SK-N-SH treated with all-trans-retinoic acid at 6 μM for 48 hours (cell line): ENCODE measurements at regions not wholly inside any gene's neighbourhood (a gene's known extent, or its start where the extent isn't known, plus 50 kb on each side); places are given as distances from the start of the nearest gene placed in this dataset.
"Not testable (repeated sequence)": the region's sequence is repeated elsewhere in the genome, so short reads cannot be mapped to it uniquely, and the experiment has no call there.

Experiments
- ARNTL ChIP-seq: fragments of 450-650 bp; formaldehyde crosslinking; IDR thresholded peaks from 2 replicates; pipeline ENCODE4 v1.5.0; 2020; ENCODE audit warnings: low read depth, mild to moderate bottlenecking, moderate library complexity, borderline replicate concordance
- CREB5 ChIP-seq: fragments of 250-450 bp; sonication (Bioruptor Pico); IDR thresholded peaks from 2 replicates; pipeline ENCODE4 v1.5.1; 2020; ENCODE audit warnings: low read depth, mild to moderate bottlenecking, moderate library complexity
- GLIS3 ChIP-seq: fragments of 250-450 bp; sonication (Bioruptor Pico); IDR thresholded peaks from 2 replicates; pipeline ENCODE4 v1.5.0; 2020; ENCODE audit warnings: mild to moderate bottlenecking, moderate library complexity
- ISL1 ChIP-seq: fragments of 250-450 bp; sonication (Bioruptor Pico); IDR thresholded peaks from 2 replicates; pipeline ENCODE4 v2.1.2; 2022; ENCODE audit warnings: mild to moderate bottlenecking, moderate library complexity
- PPARA ChIP-seq: fragments of 250-450 bp; sonication (Bioruptor Pico); IDR thresholded peaks from 2 replicates; pipeline ENCODE4 v1.5.0; 2020; ENCODE audit warnings: mild to moderate bottlenecking, borderline replicate concordance
- ZNF565 ChIP-seq: fragments of 450-650 bp; formaldehyde crosslinking; conservative IDR thresholded peaks from 2 replicates; pipeline ENCODE4 v1.5.0; 2020; ENCODE audit warnings: low read depth, mild to moderate bottlenecking, moderate library complexity

- not testable (repeated sequence) for TF ChIP-seq ISL1; PPARA (CRISPR knock-in tag); ARNTL (CRISPR knock-in tag); GLIS3; ZNF565; CREB5 (CRISPR knock-in tag)
Measured at GRCh38 chr1:224015782-224016181, 98.1 kb upstream of the FBXO28 start.
